Stimulated activated CD4-positive, alpha-beta T cell treated with anti-CD3 and anti-CD28 coated beads, Interleukin-4, amount 100 ng/mL, for 24 hours (primary cell): ENCODE measurements at regions not wholly inside any gene's neighbourhood (a gene's known extent, or its start where the extent isn't known, plus 50 kb on each side); places are given as distances from the start of the nearest gene placed in this dataset.
"Not testable (repeated sequence)": the region's sequence is repeated elsewhere in the genome, so short reads cannot be mapped to it uniquely, and the experiment has no call there.

Experiments
- DNase-seq: peaks from one replicate; pipeline ENCODE4 v3.0.0-alpha.2; 2020

DNA sequence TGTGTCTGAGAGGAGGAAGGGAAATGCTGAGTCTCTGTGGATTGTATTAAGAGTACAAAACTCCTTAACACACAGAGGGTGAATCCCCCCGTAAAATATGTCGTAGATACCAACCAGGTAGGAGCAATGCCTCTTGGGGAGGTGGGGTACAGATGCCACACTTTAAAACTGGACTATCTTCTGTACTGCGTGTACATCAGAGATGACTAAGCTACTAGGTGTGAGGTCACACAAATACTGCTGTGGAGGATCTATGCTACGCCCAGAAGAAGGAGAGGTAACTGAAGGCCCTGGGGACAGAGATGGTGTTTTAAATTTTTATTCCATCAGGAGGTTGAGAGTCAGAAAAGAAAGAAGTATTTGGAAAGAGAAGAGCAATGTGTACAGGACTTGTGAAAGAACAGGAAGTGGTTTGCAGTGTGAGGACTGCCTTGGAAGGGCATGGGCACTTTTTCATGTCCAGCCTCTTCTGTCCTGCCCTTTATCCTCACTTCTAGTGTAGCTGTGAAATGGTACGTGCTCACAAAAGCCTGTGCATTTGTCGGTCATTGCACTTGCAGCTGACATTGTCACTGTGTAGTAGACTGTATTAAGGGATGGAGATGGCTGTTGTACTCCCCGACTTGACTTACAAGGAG, 287.8 kb upstream of the CHRM3 start:
- DNase-seq: no peak

DNA sequence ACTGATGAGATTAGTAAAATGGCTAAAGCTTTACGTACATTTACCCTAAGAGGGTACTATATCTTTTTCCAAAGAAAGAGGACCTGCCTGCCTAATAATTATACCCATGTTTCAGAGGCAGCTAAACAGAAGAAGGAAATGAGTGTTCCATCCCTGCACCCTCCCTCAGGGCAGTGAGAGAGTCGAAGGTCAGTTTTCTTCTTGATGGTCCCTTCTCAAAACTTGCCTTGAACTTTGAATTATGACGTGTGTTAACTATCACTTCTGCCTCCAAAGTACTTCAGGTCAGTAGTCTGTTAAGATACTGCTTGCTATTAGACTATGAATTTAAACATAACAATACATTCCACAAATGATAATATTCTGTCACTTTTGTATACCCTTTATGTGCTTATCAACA, 294.8 kb upstream of the CHRM3 start:
- no peak for DNase-seq

DNA sequence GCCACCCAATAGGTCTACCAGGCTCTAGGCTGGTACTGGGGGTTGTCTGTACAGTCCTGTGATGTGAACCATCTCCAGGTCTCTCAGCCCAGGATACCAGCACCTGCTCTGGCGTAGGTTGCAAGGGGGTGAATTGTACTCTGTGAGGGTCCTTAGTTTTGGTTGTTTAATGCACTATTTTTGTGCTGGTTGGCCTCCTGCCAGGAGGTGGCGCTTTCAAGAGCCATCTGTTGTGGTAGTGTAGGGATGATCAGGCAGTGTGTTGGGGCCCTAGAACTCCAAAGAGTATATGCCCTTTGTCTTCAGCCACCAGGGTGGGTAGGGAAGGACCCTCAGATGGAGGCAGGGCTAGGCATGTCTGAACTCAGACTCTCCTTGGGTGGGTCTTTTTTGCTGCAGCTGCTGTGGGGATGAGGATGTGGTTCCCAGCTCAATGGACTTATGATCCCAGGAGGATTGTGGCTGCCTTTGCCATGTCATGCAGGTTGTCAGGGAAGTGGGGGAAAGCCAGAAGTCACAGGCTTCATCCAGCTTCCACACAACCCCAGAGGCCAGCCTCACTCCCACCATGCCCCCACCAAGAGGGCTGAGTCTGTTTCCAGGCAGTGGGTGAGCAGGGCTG, 301.8 kb upstream of the CHRM3 start:
- no peak for DNase-seq

DNA sequence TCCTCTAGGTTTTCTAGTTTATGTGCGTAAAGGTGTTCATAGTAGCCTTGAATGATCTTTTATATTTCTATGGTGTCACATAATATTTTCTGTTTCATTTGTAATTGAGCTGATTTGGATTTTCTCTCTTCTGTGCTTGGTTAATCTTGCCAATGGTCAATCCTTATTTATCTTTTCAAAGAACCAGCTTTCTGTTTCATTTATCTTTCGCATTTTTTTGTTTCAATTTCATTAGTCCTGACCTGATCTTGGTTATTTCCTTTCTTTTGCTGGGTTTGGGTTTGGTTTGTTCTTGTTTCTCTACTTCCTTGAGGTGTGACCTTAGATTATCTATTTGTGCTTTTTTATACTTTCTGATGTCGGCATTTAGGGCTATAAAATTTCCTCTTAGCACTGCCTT, 304.4 kb upstream of the CHRM3 start:
- DNase-seq: not testable (repeated sequence)

DNA sequence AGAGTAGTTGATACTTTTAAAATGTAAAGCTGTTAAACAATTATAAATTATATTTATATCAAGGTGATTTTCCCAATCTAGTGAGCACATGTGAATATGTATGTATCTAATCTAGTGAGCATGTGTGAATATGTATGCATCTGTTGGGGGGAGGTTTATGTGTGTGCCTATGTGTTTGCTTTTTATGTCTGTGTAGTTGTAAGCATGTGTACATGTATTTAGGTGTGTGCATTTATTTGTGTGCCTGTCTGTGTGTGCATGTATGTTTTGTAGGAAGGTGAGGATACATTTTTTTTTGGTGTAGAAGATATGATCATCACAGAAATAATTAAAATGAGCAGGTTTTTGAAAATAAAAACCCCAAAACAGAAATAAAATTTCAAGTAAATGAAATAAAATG, 318.9 kb upstream of the CHRM3 start:
- DNase-seq: no peak

DNA sequence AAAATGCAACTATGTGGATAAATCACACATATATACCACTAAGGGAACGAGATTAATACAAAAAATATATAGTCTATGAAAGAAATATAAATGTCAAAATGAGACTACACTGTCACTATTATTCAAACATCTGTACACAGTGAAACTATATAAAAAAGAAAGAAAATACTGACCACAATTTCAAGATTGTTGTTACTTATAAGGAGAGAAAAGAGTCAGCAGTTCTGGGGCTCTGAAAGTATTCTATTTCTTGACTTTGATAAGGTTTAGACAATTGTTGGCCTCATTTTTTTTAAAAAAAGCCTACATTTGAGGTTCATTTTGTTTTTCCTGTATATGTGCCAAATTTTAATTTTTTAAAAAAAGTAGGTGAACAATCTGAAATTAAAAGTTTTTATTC, 319.3 kb upstream of the CHRM3 start:
- no peak for DNase-seq

DNA sequence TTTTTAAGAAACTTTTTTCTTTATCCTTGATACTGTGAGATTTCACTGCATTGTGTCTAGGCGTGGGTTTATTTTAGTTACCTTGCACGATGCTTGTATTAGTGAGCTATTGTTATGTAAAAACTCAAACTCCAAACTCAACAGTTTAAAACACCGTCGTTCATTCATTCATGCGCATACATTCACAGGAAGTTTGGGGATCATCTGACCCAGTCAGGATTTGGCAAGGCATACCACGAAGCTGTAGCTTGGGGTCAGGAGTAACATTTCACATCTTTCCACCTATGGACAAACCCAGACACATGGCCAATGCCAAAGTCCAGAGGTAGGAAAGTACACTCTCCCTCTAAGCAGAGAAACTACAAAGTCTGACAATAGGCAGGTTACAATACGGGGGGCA, 324.6 kb upstream of the CHRM3 start:
- DNase-seq: no peak

DNA sequence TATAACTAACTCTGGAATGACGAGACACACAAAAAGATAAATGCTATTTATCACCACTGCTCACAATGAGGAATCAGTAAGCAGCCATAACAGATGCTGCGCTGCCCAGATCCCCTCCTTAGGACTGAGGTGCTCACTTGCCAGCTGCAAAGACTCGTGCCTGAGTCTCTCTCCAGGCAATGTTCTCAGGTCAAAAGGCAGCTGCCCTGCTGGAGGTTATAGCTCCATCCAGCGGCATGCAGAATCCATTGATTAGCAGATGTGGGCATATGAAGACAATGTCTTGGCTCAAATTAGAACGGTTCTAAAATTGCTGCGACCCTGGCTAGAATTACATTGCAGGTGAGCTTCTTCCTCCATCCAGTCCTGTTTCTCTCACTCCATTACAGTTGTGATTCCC, 328.2 kb upstream of the CHRM3 start:
- no peak for DNase-seq

DNA sequence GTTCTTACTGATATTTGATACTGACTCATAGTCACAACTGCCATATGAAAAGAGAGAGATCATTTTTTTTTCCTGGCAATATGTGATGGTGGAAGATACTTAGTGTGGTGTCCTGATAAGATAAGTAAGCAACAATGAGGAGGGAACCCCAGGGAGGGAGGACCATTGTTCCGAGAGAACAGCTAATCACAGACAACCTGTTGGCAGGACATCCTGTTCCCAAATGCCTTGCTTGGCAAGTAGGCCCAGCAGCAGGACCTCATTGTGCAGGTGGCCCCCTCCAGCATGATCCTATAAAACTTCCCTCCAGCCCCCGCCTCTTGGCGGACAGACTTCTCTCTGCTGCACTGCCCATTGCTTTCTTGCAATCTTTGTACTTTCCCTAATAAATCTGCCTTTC, 329.4 kb upstream of the CHRM3 start:
- no peak for DNase-seq

DNA sequence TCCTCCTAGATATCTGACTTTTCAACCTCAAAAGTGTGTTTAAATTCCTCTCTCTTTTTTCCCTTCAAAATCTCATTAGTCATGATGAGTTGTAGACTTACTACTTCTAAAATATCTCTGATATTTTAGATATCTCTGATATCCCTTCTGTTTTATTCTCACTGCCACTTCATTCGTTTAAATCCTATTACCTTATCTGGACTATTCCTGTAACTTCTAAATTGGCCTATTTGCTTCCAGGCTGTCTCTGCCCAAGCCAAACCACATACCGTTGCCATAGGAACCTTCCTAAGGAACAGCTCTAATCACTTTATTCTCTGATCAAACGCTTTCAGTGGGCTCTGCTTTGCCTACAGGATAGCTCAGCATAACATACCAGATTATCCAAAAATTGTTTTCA, 333.1 kb upstream of the CHRM3 start:
- no peak for DNase-seq

DNA sequence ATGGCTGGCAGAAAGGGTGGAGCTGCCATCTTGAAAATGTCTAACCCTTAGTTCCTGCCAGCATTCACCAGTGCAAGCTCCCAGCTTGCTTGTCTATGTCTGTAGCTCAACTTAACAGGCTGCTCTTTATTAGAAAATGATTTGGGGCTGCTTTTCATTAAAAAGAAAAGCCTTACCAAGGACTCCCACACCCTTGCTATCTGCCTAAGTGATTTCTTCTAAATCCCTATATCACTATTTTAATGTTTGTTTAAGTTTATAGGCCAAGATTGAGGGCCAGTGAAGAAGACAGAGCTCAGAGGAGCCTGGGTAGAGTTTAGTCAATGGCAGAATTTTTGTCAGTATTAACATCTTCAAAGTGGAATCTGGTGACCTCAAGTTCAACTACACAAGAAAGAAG, 336.8 kb upstream of the CHRM3 start:
- no peak for DNase-seq

DNA sequence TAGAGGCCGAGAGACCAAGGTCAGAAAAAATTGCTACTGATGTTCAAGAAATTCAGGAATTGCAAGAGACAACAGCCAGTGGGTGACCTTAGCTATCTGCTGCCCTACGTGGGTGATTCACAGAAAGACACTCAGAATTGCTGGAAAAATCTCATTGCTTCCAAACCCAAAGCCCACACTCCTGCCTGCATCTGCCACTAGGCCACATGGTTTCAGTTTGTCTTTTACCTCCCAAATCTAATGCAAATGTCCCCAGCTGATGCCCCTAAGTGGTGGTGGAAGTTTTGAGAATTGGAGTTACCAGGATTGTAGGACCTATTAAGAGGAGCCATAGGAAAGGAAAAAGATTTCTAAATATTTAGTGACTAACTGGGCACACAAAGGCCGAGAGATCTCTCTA, 341.5 kb upstream of the CHRM3 start:
- no peak for DNase-seq

DNA sequence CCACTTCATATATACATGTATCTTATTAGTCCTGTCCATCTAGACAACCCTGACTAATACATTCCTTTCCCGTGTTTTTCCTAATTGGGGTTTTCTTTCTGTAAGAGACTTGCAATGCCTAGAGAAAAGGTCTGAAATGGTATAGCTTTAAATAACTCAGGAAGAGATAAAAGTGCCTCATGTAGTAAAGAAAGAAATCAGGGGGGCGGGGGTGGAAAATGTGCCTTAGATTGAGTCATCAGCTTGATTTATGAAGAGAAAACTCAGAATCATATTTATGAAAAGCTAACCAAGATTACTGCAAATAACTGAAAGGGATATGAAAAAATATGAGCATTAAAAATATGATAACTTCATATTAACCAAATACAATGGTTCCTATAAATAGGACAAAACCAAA, 345.8 kb upstream of the CHRM3 start:
- DNase-seq: no peak

DNA sequence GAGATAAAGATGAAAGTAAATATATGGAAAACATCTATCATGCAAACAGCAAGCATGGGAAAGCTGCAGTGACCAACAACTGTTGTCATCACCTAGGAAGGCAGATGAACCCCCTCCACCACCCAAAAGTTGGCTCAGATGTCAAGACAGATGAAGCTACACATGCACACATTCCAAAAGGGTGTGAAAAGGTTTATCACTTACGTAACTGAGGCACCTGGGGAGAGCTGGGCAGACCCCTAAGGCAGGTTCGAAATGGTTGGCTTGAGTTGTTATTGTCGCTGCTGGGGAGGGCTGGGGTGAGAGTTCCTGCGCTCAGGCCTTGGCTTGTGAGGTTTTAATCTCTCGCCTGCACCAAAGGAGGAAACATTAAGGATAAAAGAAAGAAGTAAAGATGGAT, 355.1 kb upstream of the CHRM3 start:
- DNase-seq: no peak

DNA sequence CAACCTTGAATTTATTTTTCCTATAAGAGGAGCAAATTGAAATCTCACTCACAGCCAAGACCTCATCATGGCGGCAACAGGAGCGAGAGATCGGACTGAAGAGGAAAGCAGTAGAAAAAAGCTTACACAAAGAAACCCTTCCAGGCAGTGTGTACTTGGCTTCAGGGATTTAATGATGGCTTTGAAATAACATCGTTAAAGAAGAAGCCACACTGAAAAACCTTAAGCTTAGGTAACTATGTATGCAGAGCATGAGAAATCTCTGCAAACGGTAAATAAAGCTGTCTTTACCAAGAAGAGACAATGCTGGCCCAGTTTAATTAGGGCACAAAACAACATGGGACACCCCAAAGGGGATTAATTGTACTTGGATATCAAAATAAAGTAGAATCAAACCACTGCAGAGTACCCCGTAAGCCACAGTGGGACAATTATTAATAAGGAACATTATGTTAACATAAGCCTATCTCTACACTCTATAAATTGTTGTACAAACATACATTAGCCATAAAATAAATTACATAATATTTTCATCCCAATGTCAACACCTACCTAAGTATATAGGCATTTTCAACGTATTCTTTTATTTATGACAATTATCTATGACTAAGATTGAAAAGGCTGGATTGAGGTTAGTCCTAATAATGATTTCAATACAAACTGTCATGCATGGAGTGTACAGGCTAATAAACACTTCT, 360.2 kb upstream of the CHRM3 start:
- no peak for DNase-seq

DNA sequence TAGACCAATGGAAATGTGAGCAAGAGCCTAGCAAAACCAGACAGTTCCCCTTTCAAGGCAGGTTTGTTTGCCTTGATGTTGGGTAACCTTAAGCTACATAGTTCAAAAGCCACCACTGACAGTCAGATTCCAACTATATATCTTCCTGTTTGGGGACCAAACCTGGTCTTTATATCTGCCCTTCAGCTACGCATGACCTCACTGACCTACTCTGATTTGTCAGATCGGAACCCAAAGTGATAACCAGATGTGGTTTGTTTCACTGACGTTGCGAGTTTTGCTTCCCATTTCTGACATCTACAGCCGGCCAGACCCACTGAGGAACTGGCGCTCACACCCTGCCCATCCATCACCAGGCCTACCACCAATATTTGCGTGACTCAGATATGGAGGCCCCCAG, 361.1 kb upstream of the CHRM3 start:
- DNase-seq: no peak

DNA sequence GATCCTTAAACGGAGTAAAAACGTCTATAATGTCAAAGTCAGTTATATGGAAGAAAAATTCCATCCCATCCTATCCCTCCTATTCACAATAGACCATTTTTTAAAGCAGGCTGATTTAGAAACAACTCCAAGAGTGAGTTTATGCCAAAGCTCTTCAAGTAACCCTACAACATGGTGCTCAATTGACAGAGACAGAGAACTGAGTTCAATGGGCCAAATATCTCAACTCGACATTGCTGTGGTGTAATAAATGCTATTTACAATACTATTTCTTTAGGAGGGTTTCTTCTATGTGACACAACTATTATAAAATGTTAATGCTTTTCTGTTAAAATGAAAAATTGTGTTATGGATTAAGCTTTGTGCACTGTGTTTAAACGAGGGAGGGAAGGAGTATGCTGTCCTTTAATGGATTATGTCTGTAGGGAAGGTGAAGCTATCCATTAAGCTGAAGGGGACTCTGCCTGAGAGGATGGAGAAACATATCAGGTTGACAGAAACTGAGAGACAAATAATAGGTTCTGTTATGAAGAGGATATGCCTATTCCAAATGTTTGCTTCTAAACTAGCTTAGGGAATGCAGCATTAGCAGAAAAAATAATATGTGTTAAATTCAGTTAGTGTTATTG, 362.5 kb upstream of the CHRM3 start:
- DNase-seq: no peak

DNA sequence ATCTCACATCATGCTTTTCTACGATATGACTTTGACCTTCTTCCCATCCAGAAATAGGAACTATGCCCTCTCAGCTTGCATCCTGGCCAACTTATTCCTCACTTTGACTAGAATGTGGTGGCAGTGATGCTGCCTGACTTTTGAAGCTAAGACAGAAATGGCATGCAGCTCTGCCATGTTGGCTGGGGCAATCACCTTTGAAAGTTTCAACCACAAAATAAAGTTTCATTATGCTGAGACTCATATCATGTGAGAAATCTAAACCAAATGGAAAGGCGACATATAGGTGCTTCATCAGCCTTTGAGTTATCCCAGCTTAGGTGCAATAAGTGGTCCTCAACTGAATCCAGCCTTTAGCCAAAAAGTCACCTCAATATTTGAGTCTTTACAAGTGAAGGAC, 370.0 kb upstream of the CHRM3 start:
- DNase-seq: no peak

DNA sequence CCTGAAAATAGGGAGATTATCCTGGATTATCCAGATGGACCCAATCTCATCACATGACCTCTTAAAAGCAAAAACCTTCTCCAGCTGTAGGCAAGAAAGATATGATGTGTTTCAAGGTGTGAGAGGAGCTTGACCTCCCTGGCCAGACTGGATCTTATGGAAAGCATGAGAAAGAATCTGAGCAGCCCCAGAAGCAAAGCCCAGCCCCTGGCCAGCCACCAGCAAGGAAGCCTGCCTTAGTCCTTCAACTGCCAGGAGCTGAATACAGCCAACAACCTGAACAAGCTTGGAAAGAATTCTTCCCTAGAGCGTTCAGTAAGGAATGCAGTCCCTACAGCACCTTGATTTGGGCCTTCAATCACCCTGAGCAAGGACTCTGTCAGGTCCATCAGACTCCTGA, 375.0 kb upstream of the CHRM3 start:
- DNase-seq: no peak

DNA sequence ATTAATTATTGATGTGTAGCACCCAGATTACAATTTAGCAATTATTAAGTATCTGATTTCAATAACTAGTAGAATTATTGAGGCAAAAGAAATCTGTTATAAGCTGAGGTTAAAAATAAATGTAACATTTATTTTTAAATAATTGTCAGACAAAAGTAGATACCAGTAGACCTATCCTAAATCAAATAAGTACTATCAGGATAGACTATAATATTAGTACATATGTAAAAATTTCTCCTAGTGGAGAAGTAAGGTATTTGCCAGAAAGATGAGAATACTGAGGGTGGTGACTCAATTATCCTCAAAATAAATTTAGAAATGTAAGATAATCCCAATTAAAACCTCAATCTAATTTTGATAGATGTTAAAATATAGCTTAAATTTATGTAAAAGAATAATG, 377.8 kb upstream of the CHRM3 start:
- no peak for DNase-seq

DNA sequence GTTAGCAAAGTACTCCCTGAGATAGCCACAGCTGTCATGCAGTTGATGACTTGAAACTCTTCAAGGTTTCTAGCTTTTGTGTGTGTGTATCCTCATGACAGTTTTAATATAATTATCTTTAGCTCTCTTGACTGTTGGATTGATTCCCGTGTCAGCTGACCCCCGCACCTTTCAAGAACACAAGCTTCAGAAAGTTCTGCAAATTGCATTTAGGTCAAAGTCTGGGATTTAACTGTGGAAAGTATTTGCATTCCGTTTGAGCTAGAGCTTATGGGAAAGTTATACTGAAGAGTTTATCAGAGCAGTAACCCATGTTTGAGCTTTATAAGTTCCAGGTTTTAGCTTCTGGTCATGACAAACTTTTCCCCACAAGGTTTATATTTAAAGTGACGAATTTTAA, 380.1 kb upstream of the CHRM3 start:
- no peak for DNase-seq

DNA sequence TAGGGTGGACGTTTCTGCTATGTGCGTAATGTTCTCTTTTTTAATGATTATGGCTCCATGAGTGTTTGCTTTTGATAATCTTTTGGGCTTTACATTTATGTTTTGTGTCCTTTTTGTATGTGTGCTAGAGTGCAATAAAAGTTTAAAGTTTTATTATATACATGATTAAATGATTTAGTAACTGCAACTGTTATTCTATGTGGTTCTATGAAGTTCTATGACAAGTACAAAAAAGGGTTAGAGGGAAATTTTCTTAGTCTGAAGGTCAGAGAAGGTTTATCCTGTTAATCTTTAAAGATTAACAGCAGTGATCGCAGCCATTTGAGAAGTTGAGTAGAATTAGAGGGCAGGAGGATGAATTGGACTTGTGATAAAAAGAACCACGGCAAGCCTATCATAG, 386.4 kb upstream of the CHRM3 start:
- DNase-seq: no peak

DNA sequence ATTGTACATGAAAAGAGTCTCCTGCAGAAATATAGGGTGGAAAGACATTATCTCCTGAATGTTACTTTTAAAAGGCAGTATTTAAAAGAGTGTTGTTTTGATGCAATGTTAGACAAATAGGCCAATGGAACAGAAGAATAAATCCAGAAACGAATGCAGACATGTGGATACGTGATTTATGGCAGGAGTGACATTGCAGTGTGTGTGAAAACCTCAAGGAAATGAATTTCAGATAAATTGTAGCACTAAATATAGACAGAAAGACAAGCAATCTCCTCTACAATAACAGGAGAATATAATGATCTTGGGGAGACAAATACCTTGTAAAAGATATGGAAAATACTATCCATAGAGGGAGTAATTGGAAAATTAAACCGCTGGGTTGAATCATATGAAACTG, 387.8 kb upstream of the CHRM3 start:
- no peak for DNase-seq

DNA sequence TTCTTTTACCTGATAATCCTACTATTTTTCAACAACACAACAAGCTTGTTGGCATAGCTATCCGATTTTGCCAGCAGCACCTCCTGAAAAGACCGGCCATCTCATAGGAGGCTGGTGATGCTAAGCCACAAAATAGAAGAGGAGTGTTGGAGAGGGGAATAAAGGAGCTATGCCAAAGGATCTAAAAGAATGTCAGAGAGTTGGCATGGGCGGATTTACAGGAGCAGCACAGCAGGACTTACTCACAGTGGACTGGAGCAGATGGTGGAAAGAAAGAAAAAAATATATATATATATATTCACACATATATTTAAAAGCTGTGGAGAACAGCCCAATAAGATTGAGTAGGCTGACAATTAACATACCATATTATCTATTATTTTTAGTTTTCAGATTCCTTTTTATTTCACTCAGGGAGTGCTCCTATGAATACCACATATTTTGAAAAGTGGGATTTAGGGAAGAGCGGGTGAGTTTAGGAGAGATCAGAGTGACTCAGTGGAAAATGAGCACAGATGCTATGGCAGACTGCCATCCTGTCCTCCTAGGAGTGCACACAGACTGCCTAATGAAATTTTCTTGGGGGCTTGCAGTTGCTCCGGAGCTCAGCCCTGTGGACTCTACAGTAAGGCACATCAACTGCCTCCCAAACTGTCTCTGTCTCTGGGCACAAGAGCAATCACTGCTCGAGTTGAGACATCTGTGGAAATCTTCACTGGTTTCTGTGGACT, 394.4 kb upstream of the CHRM3 start:
- DNase-seq: no peak
